ENCODE measurements at regions not wholly inside any gene's neighbourhood (a gene's known extent, or its start where the extent isn't known, plus 50 kb on each side); places are given as distances from the start of the nearest gene placed in this dataset.

GRCh38 chr15:53159458-53159857, 369.3 kb upstream of the ONECUT1 start:
- TF ChIP-seq, protein P1, sequence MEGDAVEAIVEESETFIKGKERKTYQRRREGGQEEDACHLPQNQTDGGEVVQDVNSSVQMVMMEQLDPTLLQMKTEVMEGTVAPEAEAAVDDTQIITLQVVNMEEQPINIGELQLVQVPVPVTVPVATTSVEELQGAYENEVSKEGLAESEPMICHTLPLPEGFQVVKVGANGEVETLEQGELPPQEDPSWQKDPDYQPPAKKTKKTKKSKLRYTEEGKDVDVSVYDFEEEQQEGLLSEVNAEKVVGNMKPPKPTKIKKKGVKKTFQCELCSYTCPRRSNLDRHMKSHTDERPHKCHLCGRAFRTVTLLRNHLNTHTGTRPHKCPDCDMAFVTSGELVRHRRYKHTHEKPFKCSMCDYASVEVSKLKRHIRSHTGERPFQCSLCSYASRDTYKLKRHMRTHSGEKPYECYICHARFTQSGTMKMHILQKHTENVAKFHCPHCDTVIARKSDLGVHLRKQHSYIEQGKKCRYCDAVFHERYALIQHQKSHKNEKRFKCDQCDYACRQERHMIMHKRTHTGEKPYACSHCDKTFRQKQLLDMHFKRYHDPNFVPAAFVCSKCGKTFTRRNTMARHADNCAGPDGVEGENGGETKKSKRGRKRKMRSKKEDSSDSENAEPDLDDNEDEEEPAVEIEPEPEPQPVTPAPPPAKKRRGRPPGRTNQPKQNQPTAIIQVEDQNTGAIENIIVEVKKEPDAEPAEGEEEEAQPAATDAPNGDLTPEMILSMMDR (IDR thresholded peaks at IDR 0.05): no peak
- no peak for TF ChIP-seq POLR2A (IDR thresholded peaks at IDR 0.05)
